Lower lobe of right lung (tissue), 2 donors: ENCODE measurements at regions not wholly inside any gene's neighbourhood (a gene's known extent, or its start where the extent isn't known, plus 50 kb on each side); places are given as distances from the start of the nearest gene placed in this dataset.

Experiments
- ATAC-seq, 2 donors: fragments of 200-7000 bp; cut with Tn5 transposase; one replicate each; pipeline ENCODE4 v1.9.1; 2020 to 2022; ENCODE audit warnings: mild to moderate bottlenecking in 2 of 2, moderate library complexity in 2 of 2
- DNase-seq: peaks from one replicate; pipeline ENCODE4 v3.0.0-alpha.2; 2020
- H3K27ac ChIP-seq: fragments of 200-600 bp; one replicate; pipeline ENCODE4 v1.8.0; 2022
- H3K27me3 ChIP-seq: fragments of 200-600 bp; one replicate; pipeline ENCODE4 v1.8.0; 2022; ENCODE audit warnings: low read depth
- H3K36me3 ChIP-seq: fragments of 200-600 bp; one replicate; pipeline ENCODE4 v1.8.0; 2022; ENCODE audit warnings: mild to moderate bottlenecking
- H3K4me1 ChIP-seq: fragments of 200-600 bp; one replicate; pipeline ENCODE4 v1.8.0; 2022
- H3K4me3 ChIP-seq: fragments of 200-600 bp; one replicate; pipeline ENCODE4 v1.8.0; 2022; ENCODE audit warnings: mild to moderate bottlenecking
- H3K9me3 ChIP-seq: fragments of 200-600 bp; one replicate; pipeline ENCODE4 v1.8.0; 2022
- CTCF ChIP-seq: fragments of 200-600 bp; IDR thresholded peaks from one replicate; pipeline ENCODE4 v1.8.0; 2022; ENCODE audit warnings: antibody characterized with exemption, mild to moderate bottlenecking
- intact Hi-C: fragments of 100-400 bp; cut with DNase I; formaldehyde crosslinking; loops from one replicate; pipeline ENCODE4 v1.11.0; 2022
- donor health status: DM: no; HTN: yes; CAD: no; lungs with severe emphysema.

GRCh38 chr6:86142326-86142725 is 499.6 kb upstream of the SYNCRIP start:
- no peak overlapping the region for H3K4me3 ChIP-seq
- H3K27ac ChIP-seq, result no peak overlapping the region
- H3K36me3 ChIP-seq, result no peaks in the 10 kb centered on the region
- no peak for TF ChIP-seq CTCF
- no peaks in the 10 kb centered on the region for H3K9me3 ChIP-seq
- intact Hi-C loops, result no loop called here
- DNase-seq (no peak), ATAC-seq (no peak)
- no peaks in the 10 kb centered on the region for H3K4me1 ChIP-seq
- H3K27me3 ChIP-seq, result no peaks in the 10 kb centered on the region

GRCh38 chr6:86128130-86128814 is 485.6 kb upstream of the SYNCRIP start:
- DNase-seq (no peak), ATAC-seq (no peak)
- intact Hi-C loops, result no loop called here
- Histone ChIP-seq H3K27ac (no peak overlapping the region), H3K36me3 (no peaks in the 10 kb centered on the region), H3K9me3 (no peaks in the 10 kb centered on the region), H3K4me1 (no peaks in the 10 kb centered on the region), H3K4me3 (no peak overlapping the region), H3K27me3 (no peaks in the 10 kb centered on the region)
- no peak for TF ChIP-seq CTCF

GRCh38 chr6:86122086-86122485 is 479.4 kb upstream of the SYNCRIP start:
- no peak overlapping the region for H3K27ac ChIP-seq
- H3K27me3 ChIP-seq, result no peaks in the 10 kb centered on the region
- ATAC-seq, result no peak
- intact Hi-C loops, result no loop called here
- no peak for DNase-seq
- H3K9me3 ChIP-seq, result no peaks in the 10 kb centered on the region
- no peaks in the 10 kb centered on the region for H3K36me3 ChIP-seq
- H3K4me3 ChIP-seq, result no peak overlapping the region
- H3K4me1 ChIP-seq, result no peaks in the 10 kb centered on the region
- TF ChIP-seq CTCF, result no peak

- no peaks in the 10 kb centered on the region for H3K27me3 ChIP-seq
- no peak overlapping the region for H3K27ac ChIP-seq
- no peak for TF ChIP-seq CTCF
- ATAC-seq, result no peak
- H3K4me1 ChIP-seq, result no peaks in the 10 kb centered on the region
- H3K9me3 ChIP-seq, result no peaks in the 10 kb centered on the region
- DNase-seq, result no peak
- no peaks in the 10 kb centered on the region for H3K36me3 ChIP-seq
- H3K4me3 ChIP-seq, result no peak overlapping the region
- intact Hi-C loops, result no loop called here
Measured at GRCh38 chr6:86118271-86118670, 475.6 kb upstream of the SYNCRIP start.

GRCh38 chr6:86107985-86108384 is 465.3 kb upstream of the SYNCRIP start:
- intact Hi-C loops, result no loop called here
- Histone ChIP-seq H3K9me3 (peaks cover 15% of the 10 kb centered on the region), H3K4me3 (no peak overlapping the region), H3K27me3 (no peaks in the 10 kb centered on the region), H3K4me1 (no peaks in the 10 kb centered on the region), H3K36me3 (no peaks in the 10 kb centered on the region), H3K27ac (no peak overlapping the region)
- DNase-seq (no peak), ATAC-seq (no peak)
- no peak for TF ChIP-seq CTCF
